GM10266 (cell line): ENCODE measurements at regions not wholly inside any gene's neighbourhood (a gene's known extent, or its start where the extent isn't known, plus 50 kb on each side); places are given as distances from the start of the nearest gene placed in this dataset.

Source experiments
- DNase-seq: peaks from one replicate; pipeline ENCODE4 v3.0.0; 2012; ENCODE audit errors: extremely low spot score
- CTCF ChIP-seq: IDR thresholded peaks from 2 replicates; pipeline ENCODE4 v1.5.1; 2012; ENCODE audit warnings: mild to moderate bottlenecking, low read depth; ENCODE audit not compliant: control insufficient read depth, insufficient read depth; ENCODE audit errors: missing control alignments

GRCh38 chr5:94043311-94043710 is 301.9 kb upstream of the POU5F2 start:
- no peak for DNase-seq
- TF ChIP-seq CTCF, result no peak

GRCh38 chr5:94040591-94041148 is 299.3 kb upstream of the POU5F2 start:
- TF ChIP-seq CTCF, result no peak
- DNase-seq, result no peak

GRCh38 chr5:94039101-94039500 is 297.7 kb upstream of the POU5F2 start:
- no peak for DNase-seq
- TF ChIP-seq CTCF, result no peak

GRCh38 chr5:94031631-94032030 is 290.2 kb upstream of the POU5F2 start:
- no peak for TF ChIP-seq CTCF
- no peak for DNase-seq

GRCh38 chr5:94028001-94028400 is 286.6 kb upstream of the POU5F2 start:
- no peak for DNase-seq
- no peak for TF ChIP-seq CTCF

- no peak for DNase-seq
- no peak for TF ChIP-seq CTCF
These were observed 285.7 kb upstream of the POU5F2 start for GRCh38 chr5:94027145-94027544.

GRCh38 chr5:94025788-94026473 is 284.5 kb upstream of the POU5F2 start:
- DNase-seq, result no peak
- TF ChIP-seq CTCF, result no peak
